IMR-90 (cell line): ENCODE measurements at regions not wholly inside any gene's neighbourhood (a gene's known extent, or its start where the extent isn't known, plus 50 kb on each side); places are given as distances from the start of the nearest gene placed in this dataset.

Experiments used
- CEBPB ChIP-seq: IDR thresholded peaks from 2 replicates; pipeline ENCODE4 v1.6.1; 2012; ENCODE audit warnings: low read depth, low read length, improper control_type of control experiment
- CHD1 ChIP-seq: IDR thresholded peaks from 2 replicates; pipeline ENCODE4 v1.6.1; 2012; ENCODE audit warnings: low read depth, low read length, improper control_type of control experiment
- CTCF ChIP-seq: conservative IDR thresholded peaks from 2 replicates; pipeline ENCODE4 v1.5.1; 2012; ENCODE audit warnings: mild to moderate bottlenecking, low read depth, low read length, improper control_type of control experiment
- MAFK ChIP-seq: IDR thresholded peaks from 2 replicates; pipeline ENCODE4 v1.6.1; 2012; ENCODE audit warnings: low read depth, low read length, improper control_type of control experiment
- MAZ ChIP-seq: IDR thresholded peaks from 2 replicates; pipeline ENCODE4 v1.6.1; 2012; ENCODE audit warnings: low read depth, mild to moderate bottlenecking, low read length, improper control_type of control experiment, moderate library complexity, borderline replicate concordance
- MXI1 ChIP-seq: IDR thresholded peaks from 2 replicates; pipeline ENCODE4 v1.6.1; 2012; ENCODE audit warnings: low read depth, mild to moderate bottlenecking, low read length, moderate library complexity, borderline replicate concordance
- POLR2A ChIP-seq: IDR thresholded peaks from 2 replicates; pipeline ENCODE4 v1.6.1; 2012; ENCODE audit warnings: mild to moderate bottlenecking, low read depth, low read length
- RAD21 ChIP-seq: IDR thresholded peaks from 2 replicates; pipeline ENCODE4 v1.6.1; 2012; ENCODE audit warnings: low read length, improper control_type of control experiment
- RCOR1 ChIP-seq: IDR thresholded peaks from 2 replicates; pipeline ENCODE4 v1.6.1; 2012; ENCODE audit warnings: mild to moderate bottlenecking, low read length, improper control_type of control experiment; ENCODE audit not compliant: insufficient replicate concordance
- RFX5 ChIP-seq: IDR thresholded peaks from 2 replicates; pipeline ENCODE4 v1.8.0; 2012; ENCODE audit warnings: low read depth, mild to moderate bottlenecking, low read length, moderate library complexity
- SMC3 ChIP-seq: fragments of 150-350 bp; IDR thresholded peaks from 2 replicates; pipeline ENCODE4 v1.6.1; 2016; ENCODE audit warnings: low read depth, mild to moderate bottlenecking, antibody characterized with exemption, low read length, moderate library complexity
- TF ChIP-seq, protein P1 (sequence below): fragments of 150-350 bp; IDR thresholded peaks from 2 replicates; pipeline ENCODE4 v1.6.1; 2016; ENCODE audit warnings: low read depth, mild to moderate bottlenecking, low read length, moderate library complexity, borderline replicate concordance
- TF ChIP-seq, protein P2 (sequence below): fragments of 150-350 bp; IDR thresholded peaks from 2 replicates; pipeline ENCODE4 v1.6.1; 2017; ENCODE audit warnings: mild to moderate bottlenecking, antibody characterized with exemption, low read length, low read depth

- TF ChIP-seq RAD21 (no peak), CTCF (no peak), MXI1 (no peak), POLR2A (no peak), MAZ (no peak), RCOR1 (no peak), CHD1 (no peak), CEBPB (no peak), SMC3 (no peak), RFX5 (no peak), MAFK (no peak)
- TF ChIP-seq, protein P1, sequence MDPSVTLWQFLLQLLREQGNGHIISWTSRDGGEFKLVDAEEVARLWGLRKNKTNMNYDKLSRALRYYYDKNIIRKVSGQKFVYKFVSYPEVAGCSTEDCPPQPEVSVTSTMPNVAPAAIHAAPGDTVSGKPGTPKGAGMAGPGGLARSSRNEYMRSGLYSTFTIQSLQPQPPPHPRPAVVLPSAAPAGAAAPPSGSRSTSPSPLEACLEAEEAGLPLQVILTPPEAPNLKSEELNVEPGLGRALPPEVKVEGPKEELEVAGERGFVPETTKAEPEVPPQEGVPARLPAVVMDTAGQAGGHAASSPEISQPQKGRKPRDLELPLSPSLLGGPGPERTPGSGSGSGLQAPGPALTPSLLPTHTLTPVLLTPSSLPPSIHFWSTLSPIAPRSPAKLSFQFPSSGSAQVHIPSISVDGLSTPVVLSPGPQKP = no peak
- TF ChIP-seq, protein P2, sequence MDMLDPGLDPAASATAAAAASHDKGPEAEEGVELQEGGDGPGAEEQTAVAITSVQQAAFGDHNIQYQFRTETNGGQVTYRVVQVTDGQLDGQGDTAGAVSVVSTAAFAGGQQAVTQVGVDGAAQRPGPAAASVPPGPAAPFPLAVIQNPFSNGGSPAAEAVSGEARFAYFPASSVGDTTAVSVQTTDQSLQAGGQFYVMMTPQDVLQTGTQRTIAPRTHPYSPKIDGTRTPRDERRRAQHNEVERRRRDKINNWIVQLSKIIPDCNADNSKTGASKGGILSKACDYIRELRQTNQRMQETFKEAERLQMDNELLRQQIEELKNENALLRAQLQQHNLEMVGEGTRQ = no peak
Observed at GRCh38 chr2:7632420-7632819, 715.2 kb downstream of the RNF144A start.
